HG02798 (cell line): ENCODE measurements at regions not wholly inside any gene's neighbourhood (a gene's known extent, or its start where the extent isn't known, plus 50 kb on each side); places are given as distances from the start of the nearest gene placed in this dataset.

Source experiments
- ATAC-seq: cut with Tn5 transposase; IDR thresholded peaks from one replicate; pipeline ENCODE4 v1.9.1; 2021; ENCODE audit warnings: mild to moderate bottlenecking; ENCODE audit not compliant: unreplicated experiment, poor library complexity

GRCh38 chr10:31754803-31755624, 173.6 kb downstream of the ARHGAP12 start:
- ATAC-seq = no peak

- no peak for ATAC-seq
These were observed 174.9 kb downstream of the ARHGAP12 start for GRCh38 chr10:31753681-31754080.

DNA sequence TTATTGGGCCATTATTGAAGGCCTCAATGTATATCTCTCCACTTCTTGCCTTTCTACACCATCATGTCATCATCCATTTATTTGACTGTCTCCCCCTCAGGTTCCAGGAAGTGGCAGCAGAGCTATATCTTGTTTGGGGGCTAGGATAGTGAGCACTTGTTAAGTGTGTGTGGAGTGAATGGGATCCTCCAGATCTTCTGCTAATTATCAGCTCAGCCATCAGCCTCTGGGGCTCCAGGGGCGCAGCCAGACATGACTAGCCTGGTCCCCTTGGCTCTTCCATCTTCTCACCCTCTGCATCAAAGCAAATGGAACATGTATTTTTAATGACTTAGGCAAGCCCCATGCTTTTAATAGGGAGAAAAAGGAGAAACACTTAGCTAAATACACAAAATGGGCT, 176.5 kb downstream of the ARHGAP12 start:
- ATAC-seq = no peak

DNA sequence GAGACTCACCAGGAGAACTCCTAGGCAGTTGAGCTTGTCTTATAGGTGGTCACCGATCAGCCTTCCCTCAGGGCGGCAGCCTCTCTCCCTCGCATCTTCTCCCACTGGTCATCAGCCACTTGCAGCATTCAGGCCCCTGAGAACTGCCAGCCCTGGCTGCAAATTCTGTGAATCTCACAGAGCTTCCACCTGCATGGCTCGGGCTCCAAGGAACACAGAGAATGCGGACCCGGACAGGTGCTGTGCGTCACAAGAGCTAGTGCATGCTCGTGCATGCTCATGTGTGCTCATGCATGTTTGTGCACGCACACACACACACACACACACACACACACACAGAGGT, 176.9 kb downstream of the ARHGAP12 start:
- no peak for ATAC-seq

- ATAC-seq = no peak
These were observed 177.4 kb downstream of the ARHGAP12 start for GRCh38 chr10:31751051-31751737.

- no peak for ATAC-seq
These were observed 178.4 kb downstream of the ARHGAP12 start for GRCh38 chr10:31749981-31750840.

DNA sequence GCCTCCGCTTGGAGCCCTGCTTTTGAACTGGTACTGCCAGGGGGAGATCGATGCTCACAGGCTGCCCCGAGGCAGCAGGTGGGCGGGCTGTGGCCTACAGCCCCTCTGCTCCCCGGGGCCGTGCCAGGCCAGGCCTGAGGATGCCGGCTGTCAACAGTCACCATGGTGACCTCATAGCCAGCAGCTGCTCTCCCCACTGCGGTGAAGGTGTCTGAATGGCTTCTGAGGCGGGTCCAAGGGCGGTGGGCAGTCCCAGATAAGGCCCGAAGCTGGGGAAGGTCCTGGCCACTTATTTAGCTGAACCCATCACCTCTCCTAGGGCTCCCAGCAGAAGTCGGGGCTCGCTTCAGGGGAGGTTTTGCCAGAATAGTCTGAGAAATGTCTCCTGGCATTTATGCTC, 179.3 kb downstream of the ARHGAP12 start:
- ATAC-seq = no peak

DNA sequence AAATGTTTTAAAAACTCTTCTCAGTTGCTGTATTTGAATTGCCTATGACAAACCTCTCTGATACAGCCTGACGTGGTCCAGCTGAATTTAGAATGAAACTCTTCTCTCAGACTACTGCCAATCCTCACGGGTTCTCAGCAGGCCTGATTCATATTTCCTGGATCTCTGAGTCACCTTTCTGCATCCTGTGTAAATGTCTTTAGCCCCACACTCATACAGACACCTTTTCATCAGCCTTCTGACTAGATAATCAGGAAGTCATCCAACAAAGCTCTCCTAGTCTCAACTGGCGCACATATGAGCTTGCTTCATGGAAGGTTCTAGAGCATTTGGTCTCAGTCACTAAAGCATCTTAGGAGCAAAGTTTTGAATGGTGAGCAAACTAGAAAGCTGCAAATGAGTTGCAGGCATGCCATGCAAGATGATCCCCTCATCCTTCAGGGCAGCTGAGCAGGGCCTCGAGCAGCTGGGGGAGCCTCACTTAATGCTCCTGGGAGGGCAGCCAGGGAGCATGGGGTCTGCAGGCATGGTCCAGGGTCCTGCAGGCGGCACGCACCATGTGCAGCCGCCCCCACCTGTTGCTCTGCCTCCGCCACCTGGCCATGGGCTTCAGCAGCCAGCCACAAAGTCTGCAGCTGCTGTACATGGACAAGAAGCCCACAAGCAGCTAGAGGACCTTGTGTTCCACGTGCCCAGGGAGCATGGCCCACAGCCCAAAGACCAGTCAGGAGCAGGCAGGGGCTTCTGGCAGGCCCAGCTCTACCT, 182.8 kb downstream of the ARHGAP12 start:
- ATAC-seq = no peak

DNA sequence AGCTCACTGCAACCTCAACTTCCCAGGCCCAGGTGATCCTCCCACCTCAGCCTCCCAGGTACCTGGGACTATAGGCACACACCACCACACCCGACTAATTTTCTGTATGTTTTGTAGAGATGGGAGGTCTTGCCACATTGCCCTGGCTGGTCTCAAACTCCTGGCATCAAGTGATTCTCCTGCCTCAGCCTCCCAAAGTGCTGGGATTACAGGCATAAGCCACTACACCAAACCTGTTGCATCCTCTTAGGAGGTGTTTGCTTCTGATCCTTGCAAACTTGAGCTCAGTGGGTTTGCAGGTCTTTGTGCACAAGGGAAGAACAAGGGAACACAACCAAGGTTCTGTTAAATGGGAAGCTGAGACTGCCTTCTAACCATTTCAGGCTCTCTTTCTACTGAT, 184.6 kb downstream of the ARHGAP12 start:
- ATAC-seq = no peak

- no peak for ATAC-seq
These were observed 186.4 kb downstream of the ARHGAP12 start for GRCh38 chr10:31742255-31742654.

DNA sequence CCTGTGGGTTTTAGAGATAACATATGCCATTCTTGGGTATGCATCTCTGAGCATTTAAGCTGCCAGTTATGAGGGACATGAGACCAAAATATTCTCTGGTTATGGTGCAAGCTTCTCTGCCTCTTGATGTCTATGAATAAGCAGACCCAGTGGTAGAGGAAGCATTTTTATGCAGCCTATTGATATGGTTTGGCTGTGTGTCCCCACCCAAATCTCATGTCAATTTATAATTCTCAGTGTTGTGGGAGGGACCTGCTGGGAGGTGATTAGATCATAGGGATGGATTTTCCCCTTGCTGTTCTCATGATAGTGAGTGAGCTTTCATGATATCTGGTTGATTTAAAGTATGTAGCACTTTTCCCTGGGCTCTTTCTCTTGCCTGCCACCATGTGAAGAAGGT, 187.2 kb downstream of the ARHGAP12 start:
- no peak for ATAC-seq

DNA sequence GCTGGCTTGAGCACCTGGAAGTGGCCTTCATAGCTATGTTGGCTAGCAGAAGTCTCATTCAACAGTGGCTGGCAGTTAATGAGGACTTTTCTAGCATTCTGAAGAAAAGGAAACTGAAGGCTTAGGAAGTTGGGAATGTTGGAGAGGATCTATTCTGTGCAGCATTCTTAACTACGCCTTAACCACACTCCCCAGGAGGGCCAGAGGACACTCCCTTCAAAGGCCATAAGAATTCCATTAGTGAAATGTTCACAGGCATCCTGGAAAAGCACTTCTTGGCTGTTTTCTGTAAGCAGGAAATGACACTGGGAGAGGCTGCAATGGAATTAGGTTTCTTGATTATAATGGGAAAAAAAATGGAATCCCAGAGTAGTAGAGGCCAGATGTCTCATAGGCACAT, 188.9 kb downstream of the ARHGAP12 start:
- no peak for ATAC-seq

GRCh38 chr10:31739146-31739545, 189.5 kb downstream of the ARHGAP12 start:
- ATAC-seq = no peak

DNA sequence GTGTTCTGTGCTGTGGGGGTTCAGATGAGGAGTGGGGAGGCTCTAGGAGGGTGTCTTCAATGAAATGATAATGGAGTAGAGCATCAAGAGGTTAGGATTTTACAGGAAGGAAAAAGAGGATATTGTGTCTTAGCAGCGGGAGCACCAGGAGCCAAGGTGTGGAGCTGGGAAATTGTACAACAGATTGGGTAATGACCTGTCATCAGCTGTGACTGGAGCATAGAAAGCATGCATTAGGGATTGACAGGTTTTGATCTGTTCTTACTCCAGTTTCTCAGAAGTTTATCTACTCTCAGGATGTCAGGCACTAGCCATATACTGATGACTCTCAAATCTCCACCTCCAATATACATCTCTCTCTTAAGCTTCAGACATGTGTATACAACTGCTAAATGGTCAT, 196.9 kb downstream of the ARHGAP12 start:
- ATAC-seq = no peak

DNA sequence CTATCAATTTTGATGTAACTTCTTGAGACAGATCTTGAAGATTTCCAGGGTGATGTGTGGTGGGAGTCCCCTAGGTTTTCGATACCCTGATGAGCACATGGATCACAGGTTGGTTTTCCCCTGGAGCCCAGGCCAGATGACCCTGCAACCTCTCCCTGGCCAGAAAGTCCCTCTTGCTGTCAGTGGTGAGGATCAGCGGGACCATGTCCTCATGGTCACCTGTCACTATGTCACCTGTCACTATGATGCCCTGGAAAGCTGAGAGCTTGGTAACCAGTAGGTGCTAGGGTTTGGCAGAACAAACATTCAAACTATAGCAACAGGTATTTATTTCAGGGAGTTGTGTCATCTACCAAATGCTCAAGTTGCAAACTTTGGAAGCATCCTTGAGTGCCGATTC, 197.9 kb downstream of the ARHGAP12 start:
- ATAC-seq = no peak

- ATAC-seq = no peak
These were observed 199.9 kb downstream of the ARHGAP12 start for GRCh38 chr10:31728698-31729224.

DNA sequence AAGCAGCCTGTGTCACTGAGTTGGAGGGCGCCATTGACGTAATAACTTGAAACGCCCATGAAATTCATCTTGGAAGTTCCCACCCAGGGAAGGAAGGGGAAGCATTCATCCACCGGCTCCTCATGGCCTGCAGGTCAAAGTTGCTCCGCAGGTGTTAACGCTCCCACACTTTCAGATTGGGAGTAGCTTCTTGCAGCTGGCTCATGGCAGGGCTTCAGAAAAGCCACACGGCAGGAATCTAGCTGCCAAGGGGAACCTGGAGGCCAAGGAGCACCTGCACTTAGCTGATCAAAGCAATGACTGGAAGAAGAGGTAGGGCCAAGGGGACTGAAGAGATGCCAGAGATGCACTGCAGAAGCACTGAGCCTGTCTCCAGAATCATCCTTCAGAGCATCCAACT, 203.2 kb downstream of the ARHGAP12 start:
- ATAC-seq = no peak

DNA sequence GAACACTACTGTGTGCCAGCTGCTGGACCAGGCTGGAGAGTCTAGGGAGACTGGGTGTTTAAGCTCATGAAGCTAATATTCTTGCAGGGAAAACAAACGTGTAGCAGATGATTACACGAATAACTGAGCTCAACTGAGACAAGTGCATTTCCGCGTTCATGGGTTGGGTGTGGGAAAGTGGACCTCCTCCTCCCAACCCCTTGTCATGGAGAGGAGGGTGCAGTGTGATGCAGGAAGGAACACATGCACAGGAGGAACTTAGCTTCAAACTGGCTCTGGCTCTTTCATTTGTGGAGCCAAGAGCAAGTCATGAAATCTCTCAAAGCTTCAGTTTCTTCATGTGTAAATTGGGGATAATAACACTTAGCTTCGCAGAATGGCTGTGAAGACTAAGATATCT, 204.3 kb downstream of the ARHGAP12 start:
- no peak for ATAC-seq

- ATAC-seq = no peak
These were observed 205.4 kb downstream of the ARHGAP12 start for GRCh38 chr10:31723106-31723750.

DNA sequence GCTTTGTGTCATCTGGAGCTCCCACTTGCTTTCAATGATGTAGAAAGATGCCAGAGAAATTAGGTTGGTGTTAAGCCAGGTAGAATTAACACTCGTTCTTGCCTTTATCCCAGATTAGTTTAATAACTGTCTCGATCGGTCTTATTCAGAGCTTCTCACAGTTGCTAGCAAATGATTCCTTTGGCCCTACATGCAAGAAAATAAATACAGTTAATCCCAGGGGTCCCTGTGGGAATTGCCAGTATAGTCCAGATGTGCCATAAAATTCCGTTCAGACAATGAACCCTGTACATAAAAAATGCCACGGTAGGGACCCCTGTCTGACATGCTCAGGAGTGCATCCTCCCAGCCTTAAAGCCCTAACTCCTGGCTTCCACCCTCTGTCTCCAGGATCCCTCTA, 207.5 kb downstream of the ARHGAP12 start:
- ATAC-seq = no peak
